Stimulated activated CD8-positive, alpha-beta memory T cell treated with anti-CD3 and anti-CD28 coated beads, Interleukin-15, amount 100 ng/mL, for 24 hours (primary cell): ENCODE measurements at regions not wholly inside any gene's neighbourhood (a gene's known extent, or its start where the extent isn't known, plus 50 kb on each side); places are given as distances from the start of the nearest gene placed in this dataset.

ENCODE experiments used
- DNase-seq: peaks from one replicate; pipeline ENCODE4 v3.0.0-alpha.2; 2020; ENCODE audit warnings: low read depth

DNA sequence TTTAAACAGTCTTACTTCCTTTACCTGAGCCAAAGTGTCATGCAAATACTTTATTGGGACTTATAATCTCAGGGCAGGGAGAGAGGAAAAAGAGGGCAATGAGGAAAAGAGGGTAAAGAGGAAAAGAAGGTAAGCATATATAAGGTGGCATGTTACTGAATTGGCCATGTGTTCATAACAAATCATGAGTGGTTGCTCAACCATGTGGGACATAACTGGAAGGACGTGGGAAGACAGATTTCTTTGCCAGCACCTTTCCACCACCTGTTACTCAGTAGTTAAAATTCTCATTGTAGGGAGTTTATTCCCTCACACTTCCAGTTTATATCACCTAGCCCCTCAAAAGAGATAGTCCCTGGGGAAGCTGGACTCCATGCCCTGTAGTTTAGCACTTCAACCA is 54.7 kb upstream of the TPRG1 start:
- no peak for DNase-seq

GRCh38 chr3:189118896-189119295 is 52.9 kb upstream of the TPRG1 start:
- DNase-seq: no peak

- DNase-seq: no peak
These were observed 51.8 kb upstream of the TPRG1 start for GRCh38 chr3:189119950-189120349.

GRCh38 chr3:189121092-189121491 is 50.7 kb upstream of the TPRG1 start:
- DNase-seq: no peak
